AG09319 (cell line): ENCODE measurements at regions not wholly inside any gene's neighbourhood (a gene's known extent, or its start where the extent isn't known, plus 50 kb on each side); places are given as distances from the start of the nearest gene placed in this dataset.

Source experiments
- DNase-seq: peaks from one replicate; pipeline ENCODE4 v3.0.0-alpha.2; 2010; ENCODE audit warnings: low read depth; ENCODE audit errors: extremely low read depth
- TF ChIP-seq, protein P1 (sequence below): IDR thresholded peaks from 2 replicates; pipeline ENCODE4 v1.5.1; 2011; ENCODE audit warnings: low read depth, mild to moderate bottlenecking, inconsistent platforms, low read length, moderate library complexity

DNA sequence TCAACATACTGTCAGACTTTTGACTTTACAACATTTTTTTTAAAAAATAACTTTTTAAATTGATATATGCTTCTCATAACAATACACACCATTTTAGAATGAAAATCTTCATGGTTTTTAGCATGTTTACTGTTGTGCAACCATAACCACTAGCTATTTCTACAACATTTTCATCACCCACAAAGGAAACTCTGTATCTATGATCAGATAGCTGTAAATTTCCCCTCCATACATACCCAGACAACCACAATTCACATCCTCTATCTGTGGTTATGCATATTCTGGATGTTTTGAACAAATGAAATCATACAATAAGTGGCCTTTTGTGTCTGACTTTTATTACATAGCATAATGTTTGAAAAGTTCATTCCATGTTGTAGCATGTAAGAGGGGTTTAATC lies 1666.0 kb downstream of the EFNB2 start:
- TF ChIP-seq, protein P1, sequence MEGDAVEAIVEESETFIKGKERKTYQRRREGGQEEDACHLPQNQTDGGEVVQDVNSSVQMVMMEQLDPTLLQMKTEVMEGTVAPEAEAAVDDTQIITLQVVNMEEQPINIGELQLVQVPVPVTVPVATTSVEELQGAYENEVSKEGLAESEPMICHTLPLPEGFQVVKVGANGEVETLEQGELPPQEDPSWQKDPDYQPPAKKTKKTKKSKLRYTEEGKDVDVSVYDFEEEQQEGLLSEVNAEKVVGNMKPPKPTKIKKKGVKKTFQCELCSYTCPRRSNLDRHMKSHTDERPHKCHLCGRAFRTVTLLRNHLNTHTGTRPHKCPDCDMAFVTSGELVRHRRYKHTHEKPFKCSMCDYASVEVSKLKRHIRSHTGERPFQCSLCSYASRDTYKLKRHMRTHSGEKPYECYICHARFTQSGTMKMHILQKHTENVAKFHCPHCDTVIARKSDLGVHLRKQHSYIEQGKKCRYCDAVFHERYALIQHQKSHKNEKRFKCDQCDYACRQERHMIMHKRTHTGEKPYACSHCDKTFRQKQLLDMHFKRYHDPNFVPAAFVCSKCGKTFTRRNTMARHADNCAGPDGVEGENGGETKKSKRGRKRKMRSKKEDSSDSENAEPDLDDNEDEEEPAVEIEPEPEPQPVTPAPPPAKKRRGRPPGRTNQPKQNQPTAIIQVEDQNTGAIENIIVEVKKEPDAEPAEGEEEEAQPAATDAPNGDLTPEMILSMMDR: no peak
- DNase-seq: no peak

DNA sequence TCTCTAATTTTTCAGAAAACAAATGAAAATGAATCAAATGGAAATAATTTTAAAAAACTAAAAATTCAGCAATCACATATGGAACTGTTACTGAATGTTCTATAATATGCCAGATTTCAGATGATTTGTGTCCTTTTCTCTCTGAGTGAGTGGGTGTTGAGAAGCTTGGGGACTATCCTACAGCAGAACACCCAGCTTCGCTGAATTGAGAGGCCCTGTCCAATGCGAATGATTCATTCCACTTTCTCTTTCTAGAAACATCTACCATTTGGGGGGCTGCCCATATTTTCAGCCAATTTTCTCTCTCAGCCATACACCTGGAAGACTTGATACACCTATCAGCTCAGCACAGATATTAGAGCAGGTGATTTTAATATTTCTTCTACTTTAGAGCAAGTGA lies 1666.7 kb downstream of the EFNB2 start:
- DNase-seq: no peak
- TF ChIP-seq, protein P1: no peak

DNA sequence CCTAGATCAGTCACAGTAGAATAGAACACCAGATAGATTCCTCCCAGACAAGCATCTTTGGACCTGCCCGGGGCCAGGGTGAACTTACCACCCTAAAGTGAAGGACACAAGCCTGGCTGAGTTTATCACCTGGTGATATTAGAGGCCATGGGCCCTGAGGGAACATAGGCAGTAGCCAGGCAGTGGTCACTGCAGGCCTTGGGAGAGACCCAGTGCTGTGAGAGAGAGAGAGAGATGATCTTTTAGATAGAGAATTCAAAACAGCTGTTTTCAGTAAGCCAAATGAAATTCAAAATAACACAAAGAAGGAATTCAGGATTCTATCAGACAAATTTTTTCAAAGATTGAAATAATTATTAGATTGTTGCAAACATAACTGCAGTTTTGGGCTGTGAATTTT lies 1679.9 kb downstream of the EFNB2 start:
- DNase-seq: no peak
- TF ChIP-seq, protein P1: no peak

DNA sequence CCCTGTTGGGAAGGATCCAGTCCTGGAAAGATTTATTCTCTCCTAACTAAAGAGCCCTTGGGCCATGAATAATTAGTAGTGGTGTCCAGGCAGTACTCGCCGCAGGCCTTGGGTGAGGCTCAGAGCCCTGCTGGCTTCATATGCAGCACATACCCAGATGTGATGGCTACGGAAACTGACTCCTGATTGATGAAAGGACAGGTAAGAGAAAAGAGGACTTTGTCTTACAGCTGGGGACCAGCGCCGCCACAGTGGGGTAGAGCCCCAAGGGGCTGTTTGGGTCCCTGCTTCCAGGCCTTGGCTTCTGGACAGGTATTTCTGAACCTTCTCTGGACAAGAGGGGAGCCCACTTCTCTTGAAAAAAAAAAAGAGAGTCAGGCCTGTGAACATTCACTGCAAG lies 1680.8 kb downstream of the EFNB2 start:
- TF ChIP-seq, protein P1: no peak

DNA sequence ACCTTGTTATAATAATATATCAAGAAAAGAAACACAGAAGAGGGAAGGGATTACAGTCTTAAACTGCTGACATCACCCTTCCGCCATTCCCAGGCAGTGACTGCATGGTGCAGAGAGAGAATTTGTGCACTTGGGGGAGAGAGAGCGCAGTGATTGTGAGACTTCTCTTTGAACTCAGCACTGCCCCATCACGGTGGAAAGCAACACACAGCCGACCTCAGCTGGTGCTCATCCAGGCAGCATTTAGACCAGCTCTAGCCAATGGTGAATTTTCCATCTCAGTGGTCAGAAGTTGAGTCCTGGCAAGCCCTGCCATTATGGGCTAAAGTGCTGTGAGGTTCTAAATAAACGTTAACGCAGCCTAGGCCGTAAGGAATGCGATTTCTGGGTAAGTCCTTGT lies 1681.5 kb downstream of the EFNB2 start:
- TF ChIP-seq, protein P1: no peak
- no peak for DNase-seq

More for the DNA sequence above, 1680.8 kb downstream of the EFNB2 start:
- no peak for DNase-seq

- TF ChIP-seq, protein P1: no peak
- no peak for DNase-seq
These were observed 1687.5 kb downstream of the EFNB2 start for GRCh38 chr13:104847922-104848321.

DNA sequence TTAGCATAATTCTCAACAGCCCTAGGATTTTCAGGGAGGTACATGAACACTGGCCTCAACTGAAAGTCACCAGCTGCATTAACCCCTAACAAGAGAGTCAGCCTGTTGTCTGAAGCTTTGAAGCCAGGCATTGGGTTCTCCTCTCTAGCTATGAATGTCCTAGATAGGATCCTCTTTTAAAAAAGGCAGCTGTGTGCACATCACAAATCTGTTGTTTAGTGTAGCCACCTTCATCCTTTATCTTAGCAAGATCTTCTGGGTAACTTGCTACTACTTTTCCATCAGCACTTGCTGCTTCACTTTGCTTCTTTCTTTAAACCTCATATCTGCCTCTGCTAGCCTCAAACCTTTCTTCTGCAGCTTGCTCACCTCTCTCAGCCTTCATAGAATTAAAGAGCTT lies 1692.1 kb downstream of the EFNB2 start:
- no peak for DNase-seq
- TF ChIP-seq, protein P1: no peak
